ENCODE measurements at regions not wholly inside any gene's neighbourhood (a gene's known extent, or its start where the extent isn't known, plus 50 kb on each side); places are given as distances from the start of the nearest gene placed in this dataset.

- no peak for DNase-seq (ENCODE audit: low read depth, low spot score)
- H3K4me3 ChIP-seq (ENCODE audit: low read depth, low read length): no peak overlapping the region
- in situ Hi-C loops (cut with HindIII; ENCODE audit: low sequenced_read_pairs): no loop called here
- TF ChIP-seq, protein P1, sequence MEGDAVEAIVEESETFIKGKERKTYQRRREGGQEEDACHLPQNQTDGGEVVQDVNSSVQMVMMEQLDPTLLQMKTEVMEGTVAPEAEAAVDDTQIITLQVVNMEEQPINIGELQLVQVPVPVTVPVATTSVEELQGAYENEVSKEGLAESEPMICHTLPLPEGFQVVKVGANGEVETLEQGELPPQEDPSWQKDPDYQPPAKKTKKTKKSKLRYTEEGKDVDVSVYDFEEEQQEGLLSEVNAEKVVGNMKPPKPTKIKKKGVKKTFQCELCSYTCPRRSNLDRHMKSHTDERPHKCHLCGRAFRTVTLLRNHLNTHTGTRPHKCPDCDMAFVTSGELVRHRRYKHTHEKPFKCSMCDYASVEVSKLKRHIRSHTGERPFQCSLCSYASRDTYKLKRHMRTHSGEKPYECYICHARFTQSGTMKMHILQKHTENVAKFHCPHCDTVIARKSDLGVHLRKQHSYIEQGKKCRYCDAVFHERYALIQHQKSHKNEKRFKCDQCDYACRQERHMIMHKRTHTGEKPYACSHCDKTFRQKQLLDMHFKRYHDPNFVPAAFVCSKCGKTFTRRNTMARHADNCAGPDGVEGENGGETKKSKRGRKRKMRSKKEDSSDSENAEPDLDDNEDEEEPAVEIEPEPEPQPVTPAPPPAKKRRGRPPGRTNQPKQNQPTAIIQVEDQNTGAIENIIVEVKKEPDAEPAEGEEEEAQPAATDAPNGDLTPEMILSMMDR (IDR thresholded peaks at IDR 0.05; ENCODE audit: low read depth, low read length): no peak
These were observed 89.1 kb downstream of the BBS10 start for GRCh38 chr12:76259106-76259505.

DNA sequence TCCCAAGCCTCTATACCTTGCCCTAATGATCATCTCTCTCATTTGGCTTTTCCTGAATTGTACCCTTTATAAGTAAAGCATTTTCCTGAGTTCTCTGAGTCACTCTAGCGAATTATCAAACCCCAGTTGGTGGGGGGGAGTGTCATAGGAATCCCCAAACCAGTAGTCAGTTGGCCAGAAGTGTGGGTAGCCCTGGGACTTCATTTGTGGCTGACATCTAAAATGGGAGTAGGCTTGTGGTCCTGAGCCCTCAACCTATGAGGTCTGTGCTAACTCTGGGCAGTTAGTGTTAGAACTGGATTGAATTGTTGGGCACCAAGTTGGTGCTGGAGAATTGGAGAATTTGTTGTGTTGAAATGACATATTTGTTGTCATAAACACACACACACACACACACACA lies 91.3 kb downstream of the BBS10 start:
- DNase-seq (ENCODE audit: low read depth, low spot score): no peak
- TF ChIP-seq, protein P1 (IDR thresholded peaks at IDR 0.05; ENCODE audit: low read depth, low read length): no peak
- H3K4me3 ChIP-seq (ENCODE audit: low read depth, low read length): no peak overlapping the region
- in situ Hi-C loops (cut with HindIII; ENCODE audit: low sequenced_read_pairs): no loop called here

GRCh38 chr12:76256321-76256720 lies 91.9 kb downstream of the BBS10 start:
- DNase-seq (ENCODE audit: low read depth, low spot score): no peak
- no peak overlapping the region for H3K4me3 ChIP-seq (ENCODE audit: low read depth, low read length)
- TF ChIP-seq, protein P1 (IDR thresholded peaks at IDR 0.05; ENCODE audit: low read depth, low read length): no peak

DNA sequence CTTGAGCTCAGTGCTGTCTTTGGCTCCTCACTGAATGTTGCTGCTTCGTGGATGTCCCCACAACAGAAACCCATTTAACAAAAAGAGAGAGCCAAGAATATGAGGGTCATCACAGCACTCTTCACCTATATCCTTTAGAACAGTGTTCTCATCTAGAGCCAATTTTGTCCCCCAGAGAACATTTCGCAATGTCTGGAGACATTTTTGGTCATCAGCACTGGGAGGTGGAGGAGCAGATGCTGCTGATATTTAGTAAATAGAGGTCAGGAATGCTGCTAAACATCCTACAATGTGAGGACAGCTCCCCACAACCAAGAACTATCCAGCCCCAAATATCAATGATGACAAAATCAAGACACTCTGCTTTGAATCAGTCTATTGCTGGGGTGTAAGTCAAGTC lies 92.5 kb downstream of the BBS10 start:
- in situ Hi-C loops (cut with HindIII; ENCODE audit: low sequenced_read_pairs): no loop called here
- no peak for DNase-seq (ENCODE audit: low read depth, low spot score)
- H3K4me3 ChIP-seq (ENCODE audit: low read depth, low read length): no peak overlapping the region
- TF ChIP-seq, protein P1 (IDR thresholded peaks at IDR 0.05; ENCODE audit: low read depth, low read length): no peak

More at GRCh38 chr12:76256321-76256720, 91.9 kb downstream of the BBS10 start:
- in situ Hi-C loops (cut with HindIII; ENCODE audit: low sequenced_read_pairs): no loop called here

- H3K4me3 ChIP-seq (ENCODE audit: low read depth, low read length): no peak overlapping the region
- TF ChIP-seq, protein P1 (IDR thresholded peaks at IDR 0.05; ENCODE audit: low read depth, low read length): no peak
- DNase-seq (ENCODE audit: low read depth, low spot score): no peak
- in situ Hi-C loops (cut with HindIII; ENCODE audit: low sequenced_read_pairs): no loop called here
These were observed 92.9 kb downstream of the BBS10 start for GRCh38 chr12:76255281-76255680.

DNA sequence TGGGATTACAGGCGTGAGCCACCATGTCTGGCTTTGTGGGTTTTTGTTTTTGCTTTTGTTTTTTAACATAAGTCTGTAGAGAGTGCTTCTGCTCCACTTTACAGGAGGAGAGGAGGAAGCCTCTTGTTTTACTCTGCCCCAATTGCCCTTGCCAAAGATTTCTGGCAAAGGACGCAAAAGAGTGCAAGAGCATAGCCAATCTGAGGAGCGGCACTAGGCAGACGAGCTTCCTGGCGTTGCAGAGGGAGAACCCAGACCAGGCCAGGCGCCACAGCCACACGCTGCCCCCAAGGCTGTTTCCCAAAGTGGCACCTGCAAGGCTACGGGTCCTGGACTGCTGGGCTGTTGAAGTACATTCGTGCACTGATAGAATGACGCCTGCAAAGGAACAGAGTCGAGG lies 96.2 kb downstream of the BBS10 start:
- DNase-seq (ENCODE audit: low read depth, low spot score): no peak
- H3K4me3 ChIP-seq (ENCODE audit: low read depth, low read length): no peak overlapping the region
- TF ChIP-seq, protein P1 (IDR thresholded peaks at IDR 0.05; ENCODE audit: low read depth, low read length): no peak
- in situ Hi-C loops (cut with HindIII; ENCODE audit: low sequenced_read_pairs): no loop called here

GRCh38 chr12:76250256-76250655 lies 98.0 kb downstream of the BBS10 start:
- no peak for DNase-seq (ENCODE audit: low read depth, low spot score)
- in situ Hi-C loops (cut with HindIII; ENCODE audit: low sequenced_read_pairs): no loop called here
- no peak overlapping the region for H3K4me3 ChIP-seq (ENCODE audit: low read depth, low read length)
- TF ChIP-seq, protein P1 (IDR thresholded peaks at IDR 0.05; ENCODE audit: low read depth, low read length): no peak
